SH-SY5Y (cell line): ENCODE measurements at regions not wholly inside any gene's neighbourhood (a gene's known extent, or its start where the extent isn't known, plus 50 kb on each side); places are given as distances from the start of the nearest gene placed in this dataset.

Experiments used
- GATA2 ChIP-seq: IDR thresholded peaks from 2 replicates; pipeline ENCODE4 v1.6.1; 2011; ENCODE audit warnings: mild to moderate bottlenecking, low read depth, low read length
- GATA3 ChIP-seq: IDR thresholded peaks from 2 replicates; pipeline ENCODE4 v1.6.1; 2011; ENCODE audit warnings: low read depth, mild to moderate bottlenecking, low read length, moderate library complexity

DNA sequence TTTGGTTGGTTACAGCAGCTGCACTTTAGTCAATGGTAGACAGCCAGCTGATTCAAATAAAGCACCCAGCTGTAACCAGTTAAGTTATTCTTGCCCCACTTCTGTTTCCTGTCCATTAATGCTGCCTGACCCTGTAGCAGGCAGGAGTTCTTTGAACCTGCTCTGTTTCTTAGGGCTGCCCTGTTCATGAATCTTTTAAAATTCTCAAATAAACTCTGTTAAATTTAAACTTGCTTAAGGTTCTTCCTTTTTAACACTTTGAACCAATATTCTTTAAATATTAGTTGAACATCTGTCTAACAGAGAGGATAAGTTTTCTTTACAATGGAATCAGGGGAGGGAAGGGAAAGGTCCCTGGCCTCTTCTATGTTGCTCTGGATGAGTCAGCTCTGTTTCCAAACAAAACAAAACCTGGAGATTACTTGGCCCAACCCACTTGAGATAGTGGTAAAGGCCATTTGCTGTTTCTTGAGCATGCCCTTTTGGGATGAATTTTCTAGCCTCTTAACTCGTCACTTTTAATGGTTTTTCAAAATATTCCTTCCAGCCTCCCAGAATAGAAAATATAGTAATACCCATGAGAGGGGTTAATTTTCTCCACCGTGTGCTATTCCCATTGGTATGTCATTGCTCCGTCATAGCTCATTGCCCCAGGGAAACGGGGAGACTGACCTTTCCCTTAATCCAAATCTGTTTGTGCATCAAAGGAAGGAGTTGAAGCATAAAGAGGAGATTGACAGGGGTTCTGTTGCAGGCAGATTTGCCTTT, 112.1 kb upstream of the FHL2 start:
- TF ChIP-seq GATA2 (no peak), GATA3 (no peak)
